HEK293 (cell line): ENCODE measurements at regions not wholly inside any gene's neighbourhood (a gene's known extent, or its start where the extent isn't known, plus 50 kb on each side); places are given as distances from the start of the nearest gene placed in this dataset.
A peak's percentile ranks its signal among the peaks of the same experiment; 100 is the strongest.

Experiments used
- CTCF ChIA-PET: fragments of 350-600 bp; formaldehyde crosslinking; extraction: SDS; loops from one replicate; lab custom pipeline; 2021; ENCODE audit warnings: antibody characterized with exemption; lab: Yijun Ruan, JAX
- POLR2A ChIA-PET: fragments of 300-600 bp; formaldehyde crosslinking; extraction: SDS; loops from one replicate; lab custom pipeline; 2020; ENCODE audit warnings: antibody characterized with exemption, inconsistent platforms; lab: Yijun Ruan, JAX
- H3K27ac ChIP-seq: fragments of 200-500 bp; sonication (Bioruptor generic); 2 replicates; pipeline ENCODE4 v1.5.1; 2014; ENCODE audit warnings: low read depth, low read length, control low read depth, inconsistent platforms; ENCODE audit errors: extremely low read depth
- H3K36me3 ChIP-seq, 2 experiments: fragments of 200-500 bp in 1 of 2; sonication (Bioruptor generic) in 1 of 2; 1 replicate in 1 of 2; 2 replicates in 1 of 2; pipeline ENCODE4 v1.5.1; 2014 to 2017; ENCODE audit warnings: inconsistent platforms in 2 of 2, low read length in 2 of 2; ENCODE audit not compliant: control insufficient read depth in 2 of 2, insufficient read depth in 1 of 2
- H3K4me1 ChIP-seq: fragments of 200-500 bp; sonication (Bioruptor generic); 2 replicates; pipeline ENCODE4 v1.5.1; 2014; ENCODE audit warnings: mild to moderate bottlenecking, low read length, inconsistent platforms; ENCODE audit not compliant: control insufficient read depth, insufficient read depth
- H3K4me3 ChIP-seq: 2 replicates; pipeline ENCODE4 v1.5.1; 2011; ENCODE audit warnings: low read depth, mild to moderate bottlenecking, control low read depth, low read length, moderate library complexity
- H3K9me3 ChIP-seq: fragments of 200-500 bp; sonication (Bioruptor generic); 2 replicates; pipeline ENCODE4 v1.5.1; 2014; ENCODE audit warnings: low read depth, low read length, inconsistent platforms; ENCODE audit not compliant: control insufficient read depth, insufficient read depth
- GFI1B ChIP-seq: fragments of 450-650 bp; formaldehyde crosslinking; IDR thresholded peaks from 2 replicates; pipeline ENCODE4 v1.5.1; 2016; ENCODE audit warnings: missing biosample characterization, missing genetic modification characterization
- KLF1 ChIP-seq: fragments of 450-650 bp; formaldehyde crosslinking; IDR thresholded peaks from 2 replicates; pipeline ENCODE4 v1.5.1; 2016; ENCODE audit warnings: missing biosample characterization, missing genetic modification characterization
- KLF16 ChIP-seq: fragments of 450-650 bp; formaldehyde crosslinking; IDR thresholded peaks from 2 replicates; pipeline ENCODE4 v1.5.1; 2017; ENCODE audit warnings: missing biosample characterization, missing genetic modification characterization
- MZF1 ChIP-seq: fragments of 450-650 bp; formaldehyde crosslinking; IDR thresholded peaks from 2 replicates; pipeline ENCODE4 v1.5.1; 2017; ENCODE audit warnings: missing biosample characterization, missing genetic modification characterization, borderline replicate concordance
- TRIM28 ChIP-seq: IDR thresholded peaks from 2 replicates; pipeline ENCODE4 v1.6.1; 2011; ENCODE audit warnings: low read length, control low read depth, borderline replicate concordance
- YY2 ChIP-seq: fragments of 450-650 bp; formaldehyde crosslinking; IDR thresholded peaks from 2 replicates; pipeline ENCODE4 v1.5.1; 2016; ENCODE audit warnings: missing biosample characterization, missing genetic modification characterization
- ZBTB1 ChIP-seq: fragments of 450-650 bp; formaldehyde crosslinking; IDR thresholded peaks from 2 replicates; pipeline ENCODE4 v1.5.1; 2016; ENCODE audit warnings: missing biosample characterization, missing genetic modification characterization
- ZBTB17 ChIP-seq: fragments of 450-650 bp; formaldehyde crosslinking; IDR thresholded peaks from 2 replicates; pipeline ENCODE4 v1.5.1; 2016; ENCODE audit warnings: missing biosample characterization, missing genetic modification characterization
- ZNF10 ChIP-seq: fragments of 450-650 bp; formaldehyde crosslinking; IDR thresholded peaks from 2 replicates; pipeline ENCODE4 v1.5.1; 2017; ENCODE audit warnings: missing biosample characterization, missing genetic modification characterization
- ZNF140 ChIP-seq: fragments of 450-650 bp; formaldehyde crosslinking; IDR thresholded peaks from 2 replicates; pipeline ENCODE4 v1.5.1; 2016; ENCODE audit warnings: missing biosample characterization, missing genetic modification characterization
- ZNF146 ChIP-seq: fragments of 450-650 bp; formaldehyde crosslinking; IDR thresholded peaks from 2 replicates; pipeline ENCODE4 v1.5.1; 2016; ENCODE audit warnings: missing biosample characterization, missing genetic modification characterization
- ZNF16 ChIP-seq: fragments of 450-650 bp; formaldehyde crosslinking; IDR thresholded peaks from 2 replicates; pipeline ENCODE4 v1.5.1; 2016; ENCODE audit warnings: low read depth, missing biosample characterization, missing genetic modification characterization
- ZNF169 ChIP-seq: fragments of 450-650 bp; formaldehyde crosslinking; IDR thresholded peaks from 2 replicates; pipeline ENCODE4 v1.5.1; 2016; ENCODE audit warnings: missing biosample characterization, missing genetic modification characterization
- ZNF398 ChIP-seq: fragments of 450-650 bp; formaldehyde crosslinking; IDR thresholded peaks from 2 replicates; pipeline ENCODE4 v1.5.1; 2017; ENCODE audit warnings: missing biosample characterization, missing genetic modification characterization
- ZNF521 ChIP-seq: fragments of 450-650 bp; formaldehyde crosslinking; IDR thresholded peaks from 2 replicates; pipeline ENCODE4 v1.5.1; 2017; ENCODE audit warnings: missing biosample characterization, mild to moderate bottlenecking, missing genetic modification characterization
- ZNF549 ChIP-seq: fragments of 450-650 bp; IDR thresholded peaks from 2 replicates; pipeline ENCODE4 v1.5.1; 2018; ENCODE audit warnings: missing biosample characterization, missing genetic modification characterization, mild to moderate bottlenecking, inconsistent platforms, moderate library complexity
- ZNF600 ChIP-seq: fragments of 450-650 bp; formaldehyde crosslinking; IDR thresholded peaks from 2 replicates; pipeline ENCODE4 v1.5.1; 2016; ENCODE audit warnings: missing biosample characterization, missing genetic modification characterization
- ZNF654 ChIP-seq: fragments of 450-650 bp; formaldehyde crosslinking; IDR thresholded peaks from 2 replicates; pipeline ENCODE4 v1.5.1; 2016; ENCODE audit warnings: low read depth, missing biosample characterization, missing genetic modification characterization
- ZNF704 ChIP-seq: fragments of 450-650 bp; formaldehyde crosslinking; IDR thresholded peaks from 2 replicates; pipeline ENCODE4 v1.5.1; 2016; ENCODE audit warnings: missing biosample characterization, missing genetic modification characterization
- ZNF76 ChIP-seq: fragments of 450-650 bp; formaldehyde crosslinking; IDR thresholded peaks from 2 replicates; pipeline ENCODE4; 2016; ENCODE audit warnings: low read depth, missing biosample characterization, missing genetic modification characterization, borderline replicate concordance
- TF ChIP-seq, protein P1 (sequence below): fragments of 450-650 bp; formaldehyde crosslinking; IDR thresholded peaks from 2 replicates; pipeline ENCODE4 v1.5.1; 2016; ENCODE audit warnings: missing biosample characterization, missing genetic modification characterization
- TF ChIP-seq, protein P2 (sequence below): IDR thresholded peaks from 2 replicates; pipeline ENCODE4 v1.6.1; 2011; ENCODE audit warnings: mild to moderate bottlenecking, low read depth, low read length, borderline replicate concordance
- TF ChIP-seq, protein P3 (sequence below): fragments of 450-650 bp; formaldehyde crosslinking; conservative IDR thresholded peaks from 2 replicates; pipeline ENCODE4 v1.5.1; 2016; ENCODE audit warnings: low read depth, missing biosample characterization, missing genetic modification characterization

- Histone ChIP-seq H3K36me3 (no peaks in the 10 kb centered on the region), H3K9me3 (no peaks in the 10 kb centered on the region), H3K27ac (no peak overlapping the region), H3K4me1 (no peaks in the 10 kb centered on the region), H3K4me3 (no peak overlapping the region)
- ChIA-PET CTCF (interaction anchor here (0.5 to 3.6 kb wide), 37 partner anchors 10 to 829 kb away, joined by 3 to 44 read pairs (median 4); no protein-coding TSS in a partner anchor), POLR2A (no interaction called here)
- no peak for TF ChIP-seq ZNF549 (tag by site-specific recombination)
- TF ChIP-seq, protein P1, sequence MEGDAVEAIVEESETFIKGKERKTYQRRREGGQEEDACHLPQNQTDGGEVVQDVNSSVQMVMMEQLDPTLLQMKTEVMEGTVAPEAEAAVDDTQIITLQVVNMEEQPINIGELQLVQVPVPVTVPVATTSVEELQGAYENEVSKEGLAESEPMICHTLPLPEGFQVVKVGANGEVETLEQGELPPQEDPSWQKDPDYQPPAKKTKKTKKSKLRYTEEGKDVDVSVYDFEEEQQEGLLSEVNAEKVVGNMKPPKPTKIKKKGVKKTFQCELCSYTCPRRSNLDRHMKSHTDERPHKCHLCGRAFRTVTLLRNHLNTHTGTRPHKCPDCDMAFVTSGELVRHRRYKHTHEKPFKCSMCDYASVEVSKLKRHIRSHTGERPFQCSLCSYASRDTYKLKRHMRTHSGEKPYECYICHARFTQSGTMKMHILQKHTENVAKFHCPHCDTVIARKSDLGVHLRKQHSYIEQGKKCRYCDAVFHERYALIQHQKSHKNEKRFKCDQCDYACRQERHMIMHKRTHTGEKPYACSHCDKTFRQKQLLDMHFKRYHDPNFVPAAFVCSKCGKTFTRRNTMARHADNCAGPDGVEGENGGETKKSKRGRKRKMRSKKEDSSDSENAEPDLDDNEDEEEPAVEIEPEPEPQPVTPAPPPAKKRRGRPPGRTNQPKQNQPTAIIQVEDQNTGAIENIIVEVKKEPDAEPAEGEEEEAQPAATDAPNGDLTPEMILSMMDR, result peak; percentile 48
- no peak for TF ChIP-seq ZNF16 (tag by site-specific recombination)
- TF ChIP-seq TRIM28, result 0 out of 2 replicates have a peak, but pooled peaks have one; percentile 23
- peak; percentile 51; the same call in 1 of the 2 replicates for TF ChIP-seq ZNF76 (tag by site-specific recombination)
- peak; percentile 37; the same call in 1 of the 2 replicates for TF ChIP-seq ZNF654 (tag by site-specific recombination)
These were observed 127.9 kb upstream of the PRSS58 start for GRCh38 chr7:142385491-142386340.

DNA sequence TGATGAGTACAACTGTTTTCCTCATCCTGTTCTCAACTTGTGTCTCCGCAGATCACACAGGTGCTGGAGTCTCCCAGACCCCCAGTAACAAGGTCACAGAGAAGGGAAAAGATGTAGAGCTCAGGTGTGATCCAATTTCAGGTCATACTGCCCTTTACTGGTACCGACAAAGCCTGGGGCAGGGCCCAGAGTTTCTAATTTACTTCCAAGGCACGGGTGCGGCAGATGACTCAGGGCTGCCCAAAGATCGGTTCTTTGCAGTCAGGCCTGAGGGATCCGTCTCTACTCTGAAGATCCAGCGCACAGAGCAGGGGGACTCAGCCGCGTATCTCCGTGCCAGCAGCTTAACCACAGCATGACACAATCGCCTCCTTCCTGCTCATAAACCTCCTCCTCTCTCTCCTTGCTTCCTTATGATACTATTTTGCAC lies 126.7 kb upstream of the PRSS58 start:
- H3K9me3 ChIP-seq, result no peaks in the 10 kb centered on the region
- no peak for TF ChIP-seq ZNF549 (tag by site-specific recombination)
- TF ChIP-seq, protein P2, sequence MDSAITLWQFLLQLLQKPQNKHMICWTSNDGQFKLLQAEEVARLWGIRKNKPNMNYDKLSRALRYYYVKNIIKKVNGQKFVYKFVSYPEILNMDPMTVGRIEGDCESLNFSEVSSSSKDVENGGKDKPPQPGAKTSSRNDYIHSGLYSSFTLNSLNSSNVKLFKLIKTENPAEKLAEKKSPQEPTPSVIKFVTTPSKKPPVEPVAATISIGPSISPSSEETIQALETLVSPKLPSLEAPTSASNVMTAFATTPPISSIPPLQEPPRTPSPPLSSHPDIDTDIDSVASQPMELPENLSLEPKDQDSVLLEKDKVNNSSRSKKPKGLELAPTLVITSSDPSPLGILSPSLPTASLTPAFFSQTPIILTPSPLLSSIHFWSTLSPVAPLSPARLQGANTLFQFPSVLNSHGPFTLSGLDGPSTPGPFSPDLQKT, result no peak
- TF ChIP-seq KLF16 (tag by site-specific recombination), result no peak
- TF ChIP-seq ZNF146, result no peak
- TF ChIP-seq ZNF521 (tag by site-specific recombination), result no peak
- TF ChIP-seq YY2, result no peak
- no peak for TF ChIP-seq ZNF10 (tag by site-specific recombination)
- TF ChIP-seq KLF1 (tag by site-specific recombination), result no peak
- no peak for TF ChIP-seq ZNF140 (tag by site-specific recombination)
- TF ChIP-seq GFI1B, result no peak
- TF ChIP-seq, protein P3, sequence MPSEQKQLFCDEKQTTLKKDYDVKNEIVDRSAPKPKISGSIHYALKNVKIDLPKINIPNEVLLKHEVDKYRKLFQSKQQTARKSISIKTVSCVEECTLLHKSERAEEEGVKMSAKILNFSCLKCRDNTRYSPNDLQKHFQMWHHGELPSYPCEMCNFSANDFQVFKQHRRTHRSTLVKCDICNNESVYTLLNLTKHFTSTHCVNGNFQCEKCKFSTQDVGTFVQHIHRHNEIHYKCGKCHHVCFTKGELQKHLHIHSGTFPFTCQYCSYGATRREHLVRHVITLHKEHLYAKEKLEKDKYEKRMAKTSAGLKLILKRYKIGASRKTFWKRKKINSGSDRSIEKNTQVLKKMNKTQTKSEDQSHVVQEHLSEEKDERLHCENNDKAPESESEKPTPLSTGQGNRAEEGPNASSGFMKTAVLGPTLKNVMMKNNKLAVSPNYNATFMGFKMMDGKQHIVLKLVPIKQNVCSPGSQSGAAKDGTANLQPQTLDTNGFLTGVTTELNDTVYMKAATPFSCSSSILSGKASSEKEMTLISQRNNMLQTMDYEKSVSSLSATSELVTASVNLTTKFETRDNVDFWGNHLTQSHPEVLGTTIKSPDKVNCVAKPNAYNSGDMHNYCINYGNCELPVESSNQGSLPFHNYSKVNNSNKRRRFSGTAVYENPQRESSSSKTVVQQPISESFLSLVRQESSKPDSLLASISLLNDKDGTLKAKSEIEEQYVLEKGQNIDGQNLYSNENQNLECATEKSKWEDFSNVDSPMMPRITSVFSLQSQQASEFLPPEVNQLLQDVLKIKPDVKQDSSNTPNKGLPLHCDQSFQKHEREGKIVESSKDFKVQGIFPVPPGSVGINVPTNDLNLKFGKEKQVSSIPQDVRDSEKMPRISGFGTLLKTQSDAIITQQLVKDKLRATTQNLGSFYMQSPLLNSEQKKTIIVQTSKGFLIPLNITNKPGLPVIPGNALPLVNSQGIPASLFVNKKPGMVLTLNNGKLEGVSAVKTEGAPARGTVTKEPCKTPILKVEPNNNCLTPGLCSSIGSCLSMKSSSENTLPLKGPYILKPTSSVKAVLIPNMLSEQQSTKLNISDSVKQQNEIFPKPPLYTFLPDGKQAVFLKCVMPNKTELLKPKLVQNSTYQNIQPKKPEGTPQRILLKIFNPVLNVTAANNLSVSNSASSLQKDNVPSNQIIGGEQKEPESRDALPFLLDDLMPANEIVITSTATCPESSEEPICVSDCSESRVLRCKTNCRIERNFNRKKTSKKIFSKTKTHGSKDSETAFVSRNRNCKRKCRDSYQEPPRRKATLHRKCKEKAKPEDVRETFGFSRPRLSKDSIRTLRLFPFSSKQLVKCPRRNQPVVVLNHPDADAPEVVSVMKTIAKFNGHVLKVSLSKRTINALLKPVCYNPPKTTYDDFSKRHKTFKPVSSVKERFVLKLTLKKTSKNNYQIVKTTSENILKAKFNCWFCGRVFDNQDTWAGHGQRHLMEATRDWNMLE, result no peak
- TF ChIP-seq ZNF600, result no peak
- TF ChIP-seq ZNF169 (tag by site-specific recombination), result no peak
- TF ChIP-seq MZF1 (tag by site-specific recombination), result no peak
- TF ChIP-seq ZBTB17, result no peak
- TF ChIP-seq ZNF704 (tag by site-specific recombination), result no peak
- TF ChIP-seq ZBTB1 (tag by site-specific recombination), result no peak
- no peak for TF ChIP-seq ZNF398 (tag by site-specific recombination)
- no peaks in the 10 kb centered on the region for H3K36me3 ChIP-seq
- no peak overlapping the region for H3K4me3 ChIP-seq
- CTCF ChIA-PET, result interaction anchor here (0.6 to 3.6 kb wide), 15 partner anchors 10 to 531 kb away, joined by 3 to 44 read pairs (median 4); no protein-coding TSS in a partner anchor
- POLR2A ChIA-PET, result no interaction called here
- no peaks in the 10 kb centered on the region for H3K4me1 ChIP-seq
- no peak overlapping the region for H3K27ac ChIP-seq
